Large intestine (tissue), 3 donors: ENCODE measurements at regions not wholly inside any gene's neighbourhood (a gene's known extent, or its start where the extent isn't known, plus 50 kb on each side); places are given as distances from the start of the nearest gene placed in this dataset.
"Not testable (repeated sequence)": the region's sequence is repeated elsewhere in the genome, so short reads cannot be mapped to it uniquely, and the experiment has no call there.

ENCODE experiments used
- DNase-seq, 2 donors: peaks; one replicate each; pipeline versions ENCODE4 v3.0.0 to v3.0.0-alpha.2; 2013
- H3K27ac ChIP-seq: one replicate; pipeline ENCODE4 v1.5.1; 2013; ENCODE audit warnings: low read length
- H3K27me3 ChIP-seq: 2 replicates; pipeline ENCODE4 v1.6.1; 2013; ENCODE audit warnings: low read length; ENCODE audit not compliant: control insufficient read depth, insufficient read depth
- H3K36me3 ChIP-seq: 2 replicates; pipeline ENCODE4 v1.6.1; 2013; ENCODE audit warnings: low read length; ENCODE audit not compliant: control insufficient read depth, insufficient read depth
- H3K4me1 ChIP-seq: one replicate; pipeline ENCODE4 v1.6.1; 2013; ENCODE audit warnings: low read length; ENCODE audit not compliant: control insufficient read depth, insufficient read depth
- H3K4me3 ChIP-seq: one replicate; pipeline ENCODE4 v1.5.1; 2013; ENCODE audit warnings: low read length
- H3K9me3 ChIP-seq: one replicate; pipeline ENCODE4 v1.6.1; 2013; ENCODE audit warnings: mild to moderate bottlenecking, low read depth, low read length, moderate library complexity; ENCODE audit not compliant: control insufficient read depth
- WGBS: methylation state at CpG from one replicate; pipeline ENCODE4 v1.1.5; 2013; ENCODE audit warnings: low lambda C conversion rate; ENCODE audit not compliant: insufficient coverage; 5-methylcytosine and 5-hydroxymethylcytosine counted together

GRCh38 chr11:25602959-25603358 is 729.0 kb upstream of the ANO3 start:
- Histone ChIP-seq H3K9me3 (peaks cover 5% of the 10 kb centered on the region), H3K27ac (no peak overlapping the region), H3K27me3 (no peaks in the 10 kb centered on the region), H3K4me3 (no peak overlapping the region), H3K36me3 (no peaks in the 10 kb centered on the region), H3K4me1 (no peaks in the 10 kb centered on the region)
- no CpG with 5 or more reads among the region's 2 CpGs for WGBS
- no peak for DNase-seq

- no peaks in the 10 kb centered on the region for H3K9me3 ChIP-seq
- H3K27me3 ChIP-seq: no peaks in the 10 kb centered on the region
- no peak for DNase-seq
- 70% methylated on average over 2 of the region's 3 CpGs for WGBS
- H3K27ac ChIP-seq: no peak overlapping the region
- H3K36me3 ChIP-seq: no peaks in the 10 kb centered on the region
- H3K4me1 ChIP-seq: no peaks in the 10 kb centered on the region
- no peak overlapping the region for H3K4me3 ChIP-seq
These were observed 719.1 kb upstream of the ANO3 start for GRCh38 chr11:25612806-25613205.

- WGBS: no CpG with 5 or more reads among the region's 1 CpG
- Histone ChIP-seq H3K4me1 (no peaks in the 10 kb centered on the region), H3K27me3 (no peaks in the 10 kb centered on the region)
These were observed 718.5 kb upstream of the ANO3 start for GRCh38 chr11:25613451-25613850.

GRCh38 chr11:25613865-25614264 is 718.1 kb upstream of the ANO3 start:
- Histone ChIP-seq H3K4me1 (no peaks in the 10 kb centered on the region), H3K9me3 (no peaks in the 10 kb centered on the region), H3K36me3 (no peaks in the 10 kb centered on the region), H3K27me3 (no peaks in the 10 kb centered on the region), H3K4me3 (no peak overlapping the region), H3K27ac (no peak overlapping the region)
- WGBS: 71% methylated on average over 4 of the region's 4 CpGs
- no peak for DNase-seq

More at GRCh38 chr11:25613451-25613850, 718.5 kb upstream of the ANO3 start:
- no peaks in the 10 kb centered on the region for H3K9me3 ChIP-seq
- no peak overlapping the region for H3K4me3 ChIP-seq
- no peak for DNase-seq
- no peaks in the 10 kb centered on the region for H3K36me3 ChIP-seq
- H3K27ac ChIP-seq: no peak overlapping the region

GRCh38 chr11:25615069-25615468 is 716.9 kb upstream of the ANO3 start:
- no peaks in the 10 kb centered on the region for H3K27me3 ChIP-seq
- H3K4me3 ChIP-seq: no peak overlapping the region
- no peaks in the 10 kb centered on the region for H3K9me3 ChIP-seq
- H3K4me1 ChIP-seq: no peaks in the 10 kb centered on the region
- no peaks in the 10 kb centered on the region for H3K36me3 ChIP-seq
- no peak for DNase-seq
- WGBS: 86% methylated on average over 1 of the region's 2 CpGs
- no peak overlapping the region for H3K27ac ChIP-seq

- Histone ChIP-seq H3K27me3 (no peaks in the 10 kb centered on the region), H3K4me3 (no peak overlapping the region), H3K4me1 (no peaks in the 10 kb centered on the region), H3K27ac (no peak overlapping the region), H3K36me3 (no peaks in the 10 kb centered on the region), H3K9me3 (no peaks in the 10 kb centered on the region)
- no CpG with 5 or more reads among the region's 2 CpGs for WGBS
- DNase-seq: no peak
These were observed 716.1 kb upstream of the ANO3 start for GRCh38 chr11:25615841-25616240.

GRCh38 chr11:25625094-25625493 is 706.8 kb upstream of the ANO3 start:
- no peaks in the 10 kb centered on the region for H3K36me3 ChIP-seq
- H3K27ac ChIP-seq: no peak overlapping the region
- H3K9me3 ChIP-seq: peaks cover 4% of the 10 kb centered on the region
- H3K4me1 ChIP-seq: no peaks in the 10 kb centered on the region
- no peak overlapping the region for H3K4me3 ChIP-seq
- DNase-seq: no peak
- WGBS: 100% methylated on average over 1 of the region's 3 CpGs
- H3K27me3 ChIP-seq: no peaks in the 10 kb centered on the region

- Histone ChIP-seq H3K4me3 (no peak overlapping the region), H3K9me3 (peaks cover 4% of the 10 kb centered on the region), H3K4me1 (no peaks in the 10 kb centered on the region), H3K27ac (no peak overlapping the region), H3K27me3 (no peaks in the 10 kb centered on the region), H3K36me3 (no peaks in the 10 kb centered on the region)
- no CpG with 5 or more reads among the region's 5 CpGs for WGBS
- DNase-seq: no peak
These were observed 703.9 kb upstream of the ANO3 start for GRCh38 chr11:25628030-25628429.

- H3K4me3 ChIP-seq: no peak overlapping the region
- H3K27me3 ChIP-seq: no peaks in the 10 kb centered on the region
- no peaks in the 10 kb centered on the region for H3K9me3 ChIP-seq
- H3K4me1 ChIP-seq: no peaks in the 10 kb centered on the region
- no peaks in the 10 kb centered on the region for H3K36me3 ChIP-seq
- WGBS: no CpG with 5 or more reads among the region's 1 CpG
- no peak for DNase-seq
- no peak overlapping the region for H3K27ac ChIP-seq
These were observed 698.7 kb upstream of the ANO3 start for GRCh38 chr11:25633230-25633629.

GRCh38 chr11:25649220-25649619 is 682.7 kb upstream of the ANO3 start:
- not testable (repeated sequence) for H3K27me3 ChIP-seq, H3K4me3 ChIP-seq, H3K4me1 ChIP-seq, DNase-seq, H3K36me3 ChIP-seq, H3K27ac ChIP-seq, H3K9me3 ChIP-seq
- WGBS: no CpG with 5 or more reads among the region's 12 CpGs

GRCh38 chr11:25650319-25650718 is 681.6 kb upstream of the ANO3 start:
- Histone ChIP-seq H3K9me3 (peaks cover 4% of the 10 kb centered on the region), H3K27me3 (no peaks in the 10 kb centered on the region), H3K4me3 (no peak overlapping the region), H3K4me1 (no peaks in the 10 kb centered on the region), H3K27ac (no peak overlapping the region), H3K36me3 (no peaks in the 10 kb centered on the region)
- DNase-seq: no peak
- WGBS: 94% methylated on average over 10 of the region's 12 CpGs
